OCI-LY3 (cell line): ENCODE measurements at regions not wholly inside any gene's neighbourhood (a gene's known extent, or its start where the extent isn't known, plus 50 kb on each side); places are given as distances from the start of the nearest gene placed in this dataset.

ENCODE experiments used
- H2AFZ ChIP-seq: fragments of 200-600, 300-600 bp; shearing (Covaris generic); 2 replicates; pipeline ENCODE4 v1.6.0; 2014; ENCODE audit warnings: antibody characterized with exemption, low read depth, low read length
- H3K27ac ChIP-seq: fragments of 200-600, 300-600 bp; sonication (generic); 2 replicates; pipeline ENCODE4 v1.5.1; 2014; ENCODE audit warnings: mild to moderate bottlenecking, low read length, moderate library complexity, mixed read lengths
- H3K27me3 ChIP-seq: fragments of 200-600, 300-600 bp; sonication (generic); 2 replicates; pipeline ENCODE4 v1.6.1; 2014; ENCODE audit warnings: low read depth, low read length, mixed read lengths
- H3K36me3 ChIP-seq: fragments of 200-600, 300-600 bp; sonication (generic); replicated peaks from 2 replicates; pipeline ENCODE3; 2014; ENCODE audit warnings: low read depth, low read length, mixed read lengths
- H3K4me1 ChIP-seq: fragments of 300-600, 200-600 bp; sonication (generic); 2 replicates; pipeline ENCODE4 v1.6.1; 2014; ENCODE audit warnings: low read length, mixed read lengths
- H3K4me2 ChIP-seq: fragments of 200-600, 300-600 bp; sonication (generic); 2 replicates; pipeline ENCODE4 v1.6.1; 2014; ENCODE audit warnings: low read length, mixed read lengths
- H3K4me3 ChIP-seq: fragments of 300-600, 200-600 bp; sonication (generic); 2 replicates; pipeline ENCODE4 v1.5.1; 2014; ENCODE audit warnings: antibody characterized with exemption, mild to moderate bottlenecking, low read length, moderate library complexity
- H3K79me2 ChIP-seq: fragments of 300-600, 200-600 bp; shearing (Covaris generic); 2 replicates; pipeline ENCODE4 v1.6.1; 2014; ENCODE audit warnings: mild to moderate bottlenecking, low read length, mixed read lengths
- H3K9ac ChIP-seq: fragments of 300-600, 200-600 bp; shearing (Covaris generic); 2 replicates; pipeline ENCODE4 v1.6.0; 2014; ENCODE audit warnings: mild to moderate bottlenecking, low read length, moderate library complexity
- H3K9me3 ChIP-seq: fragments of 200-600, 300-600 bp; shearing (Covaris generic); 2 replicates; pipeline ENCODE4 v1.6.1; 2014; ENCODE audit warnings: low read length, mixed read lengths; ENCODE audit not compliant: insufficient read depth
- H4K20me1 ChIP-seq: fragments of 200-600, 300-600 bp; sonication (generic); 2 replicates; pipeline ENCODE4 v1.6.1; 2016; ENCODE audit warnings: low read length, mixed read lengths; ENCODE audit not compliant: insufficient read depth
- CTCF ChIP-seq: fragments of 200-600, 300-600 bp; sonication (generic); IDR thresholded peaks from 2 replicates; pipeline ENCODE4 v1.5.1; 2014; ENCODE audit warnings: antibody characterized with exemption, low read length, low read depth
- EZH2phosphoT487 ChIP-seq: fragments of 200-600 bp; shearing (Covaris generic); IDR thresholded peaks from 2 replicates; pipeline ENCODE4 v1.6.1; 2018; ENCODE audit warnings: antibody characterized with exemption, mixed run types, low read depth

GRCh38 chr16:65494080-65494479, 372.2 kb upstream of the CDH11 start:
- no peak overlapping the region for H3K9ac ChIP-seq
- no peaks in the 10 kb centered on the region for H3K79me2 ChIP-seq
- no peaks in the 10 kb centered on the region for H3K36me3 ChIP-seq
- no peak overlapping the region for H3K27ac ChIP-seq
- no peaks in the 10 kb centered on the region for H3K4me1 ChIP-seq
- H3K4me3 ChIP-seq, result no peak overlapping the region
- H3K4me2 ChIP-seq, result no peak overlapping the region
- no peak for TF ChIP-seq CTCF
- TF ChIP-seq EZH2phosphoT487, result no peak
- no peaks in the 10 kb centered on the region for H3K27me3 ChIP-seq
- H4K20me1 ChIP-seq, result no peaks in the 10 kb centered on the region
- H2AFZ ChIP-seq, result no peak overlapping the region
- H3K9me3 ChIP-seq, result no peaks in the 10 kb centered on the region

- Histone ChIP-seq H3K9ac (no peak overlapping the region), H4K20me1 (no peaks in the 10 kb centered on the region), H3K4me2 (no peak overlapping the region), H3K79me2 (no peaks in the 10 kb centered on the region), H3K27me3 (no peaks in the 10 kb centered on the region), H3K4me1 (no peaks in the 10 kb centered on the region), H3K9me3 (no peaks in the 10 kb centered on the region), H3K27ac (no peak overlapping the region), H3K4me3 (no peak overlapping the region), H3K36me3 (no peaks in the 10 kb centered on the region), H2AFZ (no peak overlapping the region)
- TF ChIP-seq EZH2phosphoT487, result no peak
- no peak for TF ChIP-seq CTCF
These were observed 368.4 kb upstream of the CDH11 start for GRCh38 chr16:65490286-65490685.

GRCh38 chr16:65489531-65490023, 367.7 kb upstream of the CDH11 start:
- Histone ChIP-seq H3K4me2 (no peak overlapping the region), H4K20me1 (no peaks in the 10 kb centered on the region), H3K4me3 (no peak overlapping the region), H3K9me3 (no peaks in the 10 kb centered on the region), H3K27me3 (no peaks in the 10 kb centered on the region), H3K4me1 (no peaks in the 10 kb centered on the region), H3K27ac (no peak overlapping the region), H2AFZ (no peak overlapping the region), H3K79me2 (no peaks in the 10 kb centered on the region), H3K9ac (no peak overlapping the region), H3K36me3 (no peaks in the 10 kb centered on the region)
- no peak for TF ChIP-seq EZH2phosphoT487

GRCh38 chr16:65487231-65487630, 365.4 kb upstream of the CDH11 start:
- Histone ChIP-seq H3K4me1 (no peaks in the 10 kb centered on the region), H3K27ac (no peak overlapping the region), H3K4me3 (no peak overlapping the region), H3K36me3 (no peaks in the 10 kb centered on the region), H3K79me2 (no peaks in the 10 kb centered on the region), H2AFZ (no peak overlapping the region), H3K9me3 (no peaks in the 10 kb centered on the region), H3K4me2 (no peak overlapping the region), H4K20me1 (no peaks in the 10 kb centered on the region), H3K27me3 (no peaks in the 10 kb centered on the region), H3K9ac (no peak overlapping the region)
- TF ChIP-seq CTCF (no peak), EZH2phosphoT487 (no peak)

GRCh38 chr16:65481956-65482355, 360.1 kb upstream of the CDH11 start:
- Histone ChIP-seq H3K4me3 (no peak overlapping the region), H2AFZ (no peak overlapping the region), H4K20me1 (no peaks in the 10 kb centered on the region), H3K79me2 (no peaks in the 10 kb centered on the region), H3K27me3 (no peaks in the 10 kb centered on the region), H3K9ac (no peak overlapping the region), H3K9me3 (no peaks in the 10 kb centered on the region), H3K36me3 (no peaks in the 10 kb centered on the region), H3K4me1 (no peaks in the 10 kb centered on the region), H3K27ac (no peak overlapping the region), H3K4me2 (no peak overlapping the region)
- TF ChIP-seq CTCF (no peak), EZH2phosphoT487 (no peak)
